GM13977 (cell line): ENCODE measurements at regions not wholly inside any gene's neighbourhood (a gene's known extent, or its start where the extent isn't known, plus 50 kb on each side); places are given as distances from the start of the nearest gene placed in this dataset.

Experiments
- DNase-seq: peaks from one replicate; pipeline ENCODE4 v3.0.0; 2012; ENCODE audit warnings: low spot score
- in situ Hi-C: fragments of 300-500 bp; cut with MboI; formaldehyde crosslinking; loops from one replicate; pipeline ENCODE4 v1.12.0; 2022; ENCODE audit warnings: low sequenced_read_pairs, low pct_unique_long_range_greater_than_20kb, mixed read lengths, inconsistent platforms; ENCODE audit not compliant: unreplicated experiment
- TF ChIP-seq, protein P1 (sequence below): IDR thresholded peaks from 2 replicates; pipeline ENCODE4 v1.5.1; 2012; ENCODE audit warnings: mild to moderate bottlenecking, control low read depth; ENCODE audit not compliant: insufficient read depth; ENCODE audit errors: extremely low read depth, missing control alignments

- DNase-seq, result no peak
- in situ Hi-C loops, result no loop called here
These were observed 291.9 kb downstream of the BCOR start for GRCh38 chrX:39805825-39806224.

DNA sequence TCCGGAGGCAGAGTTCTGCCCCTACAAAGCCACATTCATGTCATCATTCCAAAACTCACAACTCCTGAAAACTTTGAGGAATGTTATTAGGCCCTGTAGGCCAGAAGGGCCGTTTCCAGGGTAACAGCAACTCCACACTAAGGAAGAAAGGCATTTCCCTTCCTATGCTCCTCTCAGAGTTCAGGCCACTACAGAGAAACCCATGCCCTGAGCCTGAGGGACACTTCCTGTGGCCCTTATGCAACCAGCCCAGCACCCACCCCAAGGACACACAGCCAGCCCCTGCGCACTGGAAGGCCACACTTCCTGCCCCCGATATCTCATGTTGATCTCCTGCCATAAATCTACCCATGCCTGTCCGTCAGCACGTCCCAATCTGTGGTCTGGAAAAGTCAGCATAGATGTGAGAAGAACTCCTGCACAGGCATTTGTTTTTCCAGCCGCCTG lies 289.3 kb downstream of the BCOR start:
- DNase-seq, result no peak
- TF ChIP-seq, protein P1, sequence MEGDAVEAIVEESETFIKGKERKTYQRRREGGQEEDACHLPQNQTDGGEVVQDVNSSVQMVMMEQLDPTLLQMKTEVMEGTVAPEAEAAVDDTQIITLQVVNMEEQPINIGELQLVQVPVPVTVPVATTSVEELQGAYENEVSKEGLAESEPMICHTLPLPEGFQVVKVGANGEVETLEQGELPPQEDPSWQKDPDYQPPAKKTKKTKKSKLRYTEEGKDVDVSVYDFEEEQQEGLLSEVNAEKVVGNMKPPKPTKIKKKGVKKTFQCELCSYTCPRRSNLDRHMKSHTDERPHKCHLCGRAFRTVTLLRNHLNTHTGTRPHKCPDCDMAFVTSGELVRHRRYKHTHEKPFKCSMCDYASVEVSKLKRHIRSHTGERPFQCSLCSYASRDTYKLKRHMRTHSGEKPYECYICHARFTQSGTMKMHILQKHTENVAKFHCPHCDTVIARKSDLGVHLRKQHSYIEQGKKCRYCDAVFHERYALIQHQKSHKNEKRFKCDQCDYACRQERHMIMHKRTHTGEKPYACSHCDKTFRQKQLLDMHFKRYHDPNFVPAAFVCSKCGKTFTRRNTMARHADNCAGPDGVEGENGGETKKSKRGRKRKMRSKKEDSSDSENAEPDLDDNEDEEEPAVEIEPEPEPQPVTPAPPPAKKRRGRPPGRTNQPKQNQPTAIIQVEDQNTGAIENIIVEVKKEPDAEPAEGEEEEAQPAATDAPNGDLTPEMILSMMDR, result no peak
- in situ Hi-C loops, result no loop called here

More at GRCh38 chrX:39805825-39806224, 291.9 kb downstream of the BCOR start:
- TF ChIP-seq, protein P1, result no peak

- no peak for DNase-seq
- in situ Hi-C loops, result no loop called here
- TF ChIP-seq, protein P1, result no peak
These were observed 288.4 kb downstream of the BCOR start for GRCh38 chrX:39809331-39809730.

DNA sequence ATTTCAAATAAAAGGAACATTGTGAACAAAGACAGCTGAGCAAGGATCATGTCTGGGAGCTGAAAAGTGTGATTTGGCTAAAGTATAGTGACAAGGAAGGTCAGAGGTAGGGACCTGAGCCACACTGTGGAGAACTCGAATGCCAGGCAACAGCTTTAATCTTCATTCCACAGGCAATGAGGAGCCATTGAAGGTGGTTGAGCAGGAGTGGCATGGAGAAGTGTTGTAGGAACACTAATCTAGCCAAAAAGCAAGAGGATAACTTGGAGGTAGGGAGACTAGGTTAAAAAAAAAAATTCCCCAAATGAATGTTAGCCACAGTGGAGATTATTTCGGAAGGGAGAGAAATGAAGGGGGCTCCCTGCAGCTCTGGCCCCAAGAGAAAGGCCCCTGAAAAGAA lies 286.9 kb downstream of the BCOR start:
- TF ChIP-seq, protein P1, result no peak
- in situ Hi-C loops, result no loop called here
- DNase-seq, result no peak

GRCh38 chrX:39811376-39811775 lies 286.4 kb downstream of the BCOR start:
- in situ Hi-C loops, result no loop called here
- DNase-seq, result no peak

DNA sequence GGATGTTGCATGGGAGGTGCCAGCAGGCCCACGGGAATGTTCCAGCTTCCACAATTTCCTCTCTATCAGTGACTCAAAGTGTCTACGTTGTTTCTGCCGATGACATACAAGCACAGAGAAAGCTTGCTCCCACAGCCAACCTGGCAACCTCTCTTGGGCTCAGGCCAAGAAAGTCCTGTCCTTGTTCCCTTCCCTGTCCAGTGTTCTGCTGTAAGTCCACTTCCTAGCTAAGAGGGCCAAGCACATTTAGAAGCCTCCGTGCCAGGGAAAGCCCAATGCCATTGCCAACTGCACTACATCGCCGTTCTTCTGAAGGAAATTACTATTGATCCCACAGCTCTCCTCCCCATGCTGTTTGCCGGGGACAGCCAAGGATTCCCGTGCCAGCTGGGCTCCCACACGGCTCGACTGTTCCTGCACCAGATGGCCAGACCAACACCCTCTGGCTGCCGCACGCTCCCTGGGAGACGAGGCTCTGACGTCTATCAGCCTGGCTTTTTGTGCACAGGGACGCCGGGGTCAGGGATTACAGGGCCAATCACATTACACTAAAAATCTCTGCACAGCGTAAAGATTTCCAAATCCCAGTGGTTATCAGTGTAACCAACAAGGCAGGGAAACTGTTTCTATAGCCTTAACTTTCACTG lies 284.0 kb downstream of the BCOR start:
- in situ Hi-C loops, result no loop called here
- TF ChIP-seq, protein P1, result no peak
- DNase-seq, result no peak

More at GRCh38 chrX:39811376-39811775, 286.4 kb downstream of the BCOR start:
- TF ChIP-seq, protein P1, result no peak

GRCh38 chrX:39814391-39814790 lies 283.4 kb downstream of the BCOR start:
- peak; percentile 48 for DNase-seq
- in situ Hi-C loops, result no loop called here
- TF ChIP-seq, protein P1, result peak; percentile 59
